ENCODE measurements at regions not wholly inside any gene's neighbourhood (a gene's known extent, or its start where the extent isn't known, plus 50 kb on each side); places are given as distances from the start of the nearest gene placed in this dataset.

GRCh38 chr15:39124553-39125171 is 456.2 kb upstream of the THBS1 start:
- no peak for DNase-seq (ENCODE audit: low spot score)

GRCh38 chr15:39125226-39125625 is 455.7 kb upstream of the THBS1 start:
- DNase-seq (ENCODE audit: low spot score), result no peak

GRCh38 chr15:39125904-39126303 is 455.0 kb upstream of the THBS1 start:
- no peak for DNase-seq (ENCODE audit: low spot score)

DNA sequence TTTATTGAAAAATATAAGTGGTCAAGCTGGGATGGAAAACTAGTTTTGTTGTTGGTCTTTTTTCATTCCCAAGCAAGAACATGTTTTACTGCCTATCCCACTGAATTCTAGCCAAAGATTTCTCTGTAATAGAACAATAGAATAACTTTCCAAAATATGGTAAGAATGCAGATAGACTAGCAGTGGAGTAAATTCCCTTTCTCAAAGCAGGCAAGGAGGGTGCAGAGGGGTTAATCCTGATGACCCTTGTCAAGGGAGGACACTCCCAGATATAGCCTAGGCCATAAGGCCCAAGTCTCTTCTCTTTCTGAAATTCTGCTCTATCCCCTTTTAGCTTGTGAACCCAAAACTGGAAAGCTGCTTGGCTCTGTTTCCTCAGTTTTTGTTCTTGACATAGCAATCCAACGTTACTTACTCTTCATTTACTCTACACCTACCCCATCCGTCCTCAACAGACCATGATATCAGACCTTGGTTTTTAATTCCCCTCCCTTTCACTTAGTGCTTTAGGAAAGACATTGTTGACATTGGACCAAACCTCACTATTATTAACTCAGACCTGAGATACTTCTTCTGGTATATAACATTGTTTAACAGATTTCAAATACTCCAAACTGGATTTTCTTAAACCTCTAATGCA is 453.6 kb upstream of the THBS1 start:
- DNase-seq (ENCODE audit: low spot score), result no peak

GRCh38 chr15:39127925-39128617 is 452.8 kb upstream of the THBS1 start:
- peak; percentile 48 for DNase-seq (ENCODE audit: low spot score)

- DNase-seq (ENCODE audit: low spot score), result no peak
Measured at GRCh38 chr15:39128746-39129145, 452.1 kb upstream of the THBS1 start.

DNA sequence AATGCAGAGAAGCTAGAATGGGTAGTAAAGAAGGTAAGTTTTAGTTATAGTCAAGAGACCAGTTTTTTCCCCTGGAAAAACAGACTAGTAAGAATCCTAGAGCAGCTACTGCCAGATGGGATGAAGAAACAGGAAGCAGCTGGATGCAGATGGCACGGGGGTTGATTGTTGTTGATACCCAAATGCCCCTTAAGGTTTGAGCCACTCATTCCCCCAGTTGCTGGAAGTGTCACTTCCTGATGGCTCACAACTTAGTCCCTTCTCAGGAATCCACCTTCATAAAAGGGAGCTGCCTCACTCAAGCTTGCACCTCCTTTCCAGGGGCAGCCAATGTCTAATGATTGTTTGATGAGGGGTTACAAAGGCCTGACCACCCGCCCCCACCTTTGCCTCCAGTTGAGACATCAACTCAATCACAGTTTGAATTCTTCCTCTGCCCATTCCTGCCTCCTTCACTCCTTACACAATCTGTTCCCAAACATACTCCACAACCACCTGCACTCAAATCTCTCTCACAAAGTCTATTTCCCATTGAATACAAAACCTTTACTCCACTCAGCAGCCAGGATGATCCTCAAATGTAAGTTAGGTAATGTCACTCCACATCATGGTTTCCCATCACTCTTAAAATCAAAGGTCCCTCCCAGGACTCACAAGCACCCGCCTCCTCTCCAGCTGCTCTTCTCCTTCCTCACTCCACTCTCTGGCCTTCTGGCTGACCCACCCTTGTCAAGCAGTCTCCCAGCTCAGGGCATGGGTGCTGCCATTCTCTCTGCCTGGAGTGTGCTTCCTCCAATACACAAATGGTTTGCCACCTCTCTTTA is 450.1 kb upstream of the THBS1 start:
- DNase-seq (ENCODE audit: low spot score), result no peak

- DNase-seq (ENCODE audit: low spot score), result no peak
Measured at GRCh38 chr15:39131609-39132008, 449.3 kb upstream of the THBS1 start.

GRCh38 chr15:39132070-39132469 is 448.8 kb upstream of the THBS1 start:
- no peak for DNase-seq (ENCODE audit: low spot score)

GRCh38 chr15:39132954-39133600 is 447.8 kb upstream of the THBS1 start:
- peak; percentile 35 for DNase-seq (ENCODE audit: low spot score)

GRCh38 chr15:39134282-39134681 is 446.6 kb upstream of the THBS1 start:
- no peak for DNase-seq (ENCODE audit: low spot score)

DNA sequence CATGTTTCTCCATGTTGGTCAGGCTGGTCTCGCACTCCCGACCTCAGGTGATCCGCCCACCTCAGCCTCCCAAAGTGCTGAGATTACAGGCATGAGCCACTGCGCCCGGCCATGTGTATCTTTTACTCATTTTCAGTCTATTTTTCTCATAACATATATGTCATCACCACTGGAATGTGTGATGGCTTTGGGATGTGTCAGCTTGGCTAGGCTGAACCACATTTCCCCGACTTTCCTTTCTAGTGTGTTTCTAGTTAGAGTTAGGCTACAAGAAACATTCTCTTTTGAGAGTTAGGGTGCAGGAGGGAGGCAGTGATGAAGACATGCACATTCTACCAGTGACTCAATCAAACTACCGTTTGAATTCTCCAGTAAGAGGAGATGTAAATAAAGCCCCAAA is 444.9 kb upstream of the THBS1 start:
- DNase-seq (ENCODE audit: low spot score), result peak; percentile 45

DNA sequence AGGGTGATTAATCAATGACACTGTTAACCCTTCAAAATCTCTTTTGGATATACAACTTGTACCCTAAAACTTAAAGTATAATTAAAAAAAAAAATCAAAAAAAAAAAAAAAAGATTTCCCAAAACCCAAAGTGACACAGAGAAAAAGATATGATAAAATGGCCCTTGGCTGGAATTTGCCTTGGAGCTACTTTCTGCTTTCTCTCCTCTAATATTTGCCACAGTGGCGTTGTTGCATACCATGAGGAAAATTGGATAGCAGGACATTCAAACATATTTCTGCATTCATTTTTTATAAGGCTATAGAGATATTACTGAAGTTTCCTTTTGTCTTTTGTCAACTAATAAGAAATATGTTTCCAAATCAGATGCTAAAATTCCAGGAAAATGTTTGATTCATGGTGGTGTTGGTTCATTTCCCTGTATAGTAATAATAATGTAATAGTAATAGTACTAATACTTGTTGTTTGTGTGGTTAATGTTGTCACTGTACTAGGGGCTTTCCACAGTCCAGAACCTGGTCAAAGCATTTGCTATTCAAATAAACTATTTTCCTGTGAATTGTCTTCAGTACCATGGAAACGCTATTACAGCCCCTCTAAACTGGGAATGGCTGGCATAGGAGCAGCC is 441.3 kb upstream of the THBS1 start:
- DNase-seq (ENCODE audit: low spot score), result no peak

DNA sequence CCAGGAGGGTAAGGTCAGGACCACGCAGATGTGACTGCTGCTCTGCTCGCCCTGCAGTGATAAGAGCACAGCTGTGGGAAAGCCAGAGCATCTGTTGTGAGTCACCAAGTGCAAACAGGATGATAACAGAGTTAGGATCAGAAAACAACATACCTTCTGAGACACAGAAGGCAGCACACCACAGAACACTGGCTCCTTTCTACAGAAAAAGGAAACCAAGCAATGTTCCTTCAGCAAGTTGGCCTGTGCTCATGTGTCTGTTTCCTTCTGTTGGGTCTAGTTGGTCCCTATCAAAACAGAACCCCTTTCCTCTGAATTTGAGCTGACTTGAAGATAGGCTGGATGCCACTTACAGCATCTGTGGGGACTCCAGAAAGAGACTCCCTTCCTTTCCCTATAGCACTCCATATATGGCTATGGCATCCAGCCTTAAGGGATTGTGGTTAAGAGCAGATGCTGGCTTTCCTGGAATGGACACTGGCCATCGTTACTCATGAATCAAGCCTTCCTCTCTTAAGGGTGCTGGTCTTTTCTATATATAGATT is 440.7 kb upstream of the THBS1 start:
- peak; percentile 46 for DNase-seq (ENCODE audit: low spot score)

DNA sequence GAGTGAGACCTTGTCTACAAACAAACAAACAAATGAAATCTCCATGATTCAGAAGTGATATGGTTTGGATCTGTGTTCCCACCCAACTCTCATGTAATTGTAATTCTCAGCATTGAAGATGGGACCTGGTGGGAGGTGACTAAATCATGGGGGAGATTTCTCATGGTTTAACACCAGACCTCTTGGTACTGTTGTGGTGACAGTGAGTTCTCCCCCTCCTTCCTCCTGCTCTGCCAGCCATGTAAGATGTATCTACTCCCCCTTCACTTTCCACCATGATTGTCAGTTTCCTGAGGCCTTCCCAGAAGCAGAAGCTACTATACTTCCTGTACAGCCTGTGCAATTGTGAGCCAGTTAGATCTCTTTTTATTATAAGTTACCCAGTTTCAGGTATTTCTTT is 438.4 kb upstream of the THBS1 start:
- DNase-seq (ENCODE audit: low spot score), result no peak

GRCh38 chr15:39143479-39143878 is 437.4 kb upstream of the THBS1 start:
- no peak for DNase-seq (ENCODE audit: low spot score)

- no peak for DNase-seq (ENCODE audit: low spot score)
Measured at GRCh38 chr15:39144051-39144450, 436.8 kb upstream of the THBS1 start.

GRCh38 chr15:39144613-39145499 is 436.0 kb upstream of the THBS1 start:
- DNase-seq (ENCODE audit: low spot score), result no peak

- DNase-seq (ENCODE audit: low spot score), result no peak
Measured at GRCh38 chr15:39145854-39146625, 434.8 kb upstream of the THBS1 start.

All from AG08396 (cell line).